H1 (cell line): ENCODE measurements at regions not wholly inside any gene's neighbourhood (a gene's known extent, or its start where the extent isn't known, plus 50 kb on each side); places are given as distances from the start of the nearest gene placed in this dataset.

Experiments
- CTCF ChIA-PET: fragments of 300-600 bp; sonication (Branson Sonifier 250); formaldehyde crosslinking; loops from one replicate; lab custom pipeline; 2021; ENCODE audit not compliant: partially characterized antibody; lab: Charles Lee
- POLR2A ChIA-PET: fragments of 300-600 bp; sonication (Branson Sonifier 250); formaldehyde crosslinking; loops from one replicate; lab custom pipeline; 2021; ENCODE audit warnings: inconsistent platforms; ENCODE audit not compliant: partially characterized antibody; lab: Charles Lee
- DNase-seq, 2 experiments: peaks; one replicate each; pipeline versions ENCODE4 v3.0.0 to v3.0.0-alpha.2; 2010 to 2022; ENCODE audit warnings: low spot score in 2 of 2, low read depth in 1 of 2, mixed read lengths in 1 of 2
- FAIRE-seq: peaks from 2 replicates; lab custom pipeline; 2011; peaks lifted over from hg19 to GRCh38; lab: Jason Lieb, UNC
- H2AFZ ChIP-seq: 2 replicates; pipeline ENCODE4 v1.8.1; 2012; ENCODE audit warnings: low read length, inconsistent platforms
- H2AK5ac ChIP-seq: 2 replicates; pipeline ENCODE4 v1.6.1; 2013; ENCODE audit warnings: low read depth, low read length
- H2BK120ac ChIP-seq: replicated peaks from 2 replicates; pipeline ENCODE3; 2013; ENCODE audit warnings: low read depth, low read length, inconsistent platforms
- H2BK12ac ChIP-seq: 2 replicates; pipeline ENCODE4 v1.6.1; 2013; ENCODE audit warnings: low read depth, low read length
- H2BK15ac ChIP-seq: 2 replicates; pipeline ENCODE4 v1.6.1; 2013; ENCODE audit warnings: low read length
- H2BK20ac ChIP-seq: 2 replicates; pipeline ENCODE4 v1.6.1; 2013; ENCODE audit warnings: low read length
- H2BK5ac ChIP-seq: 2 replicates; pipeline ENCODE4 v1.6.1; 2013; ENCODE audit warnings: low read depth, low read length
- H3K14ac ChIP-seq: 2 replicates; pipeline ENCODE4 v1.6.1; 2013; ENCODE audit warnings: inconsistent platforms; ENCODE audit not compliant: insufficient read length
- H3K18ac ChIP-seq: 2 replicates; pipeline ENCODE4 v1.6.1; 2013; ENCODE audit warnings: low read length; ENCODE audit errors: extremely low read depth
- H3K23ac ChIP-seq: 2 replicates; pipeline ENCODE4 v1.6.1; 2013; ENCODE audit warnings: inconsistent platforms; ENCODE audit not compliant: insufficient read length
- H3K23me2 ChIP-seq: 2 replicates; pipeline ENCODE4 v1.6.1; 2013; ENCODE audit warnings: low read depth, low read length
- H3K27ac ChIP-seq: 2 replicates; pipeline ENCODE4 v1.6.1; 2011; ENCODE audit warnings: low read depth, low read length, inconsistent platforms
- H3K27me3 ChIP-seq, 4 experiments: replicated peaks in 1 of 4; 1 replicate in 1 of 4; 2 replicates in 3 of 4; pipeline versions ENCODE4 v1.6.1 to v1.8.1; 2011 to 2013; ENCODE audit warnings: low read length in 3 of 4, mild to moderate bottlenecking in 3 of 4, inconsistent platforms in 2 of 4, mixed read lengths in 2 of 4, moderate library complexity in 1 of 4; ENCODE audit not compliant: control insufficient read depth in 3 of 4, insufficient read depth in 3 of 4; ENCODE audit errors: extremely low read depth in 1 of 4
- H3K36me3 ChIP-seq, 4 experiments: 2 replicates each; pipeline versions ENCODE4 v1.6.1 to v1.8.1; 2011 to 2013; ENCODE audit warnings: mild to moderate bottlenecking in 4 of 4, low read length in 3 of 4, moderate library complexity in 2 of 4, control low read depth in 1 of 4, inconsistent platforms in 1 of 4; ENCODE audit not compliant: insufficient read depth in 4 of 4, control insufficient read depth in 2 of 4
- H3K4ac ChIP-seq: replicated peaks from 2 replicates; pipeline ENCODE3; 2013; ENCODE audit warnings: low read length, low read depth, mixed read lengths, inconsistent platforms; ENCODE audit not compliant: insufficient read length
- H3K4me1 ChIP-seq, 4 experiments: replicated peaks in 1 of 4; 1 replicate in 1 of 4; 2 replicates in 3 of 4; pipeline versions ENCODE4 v1.6.1 to v1.8.1; 2011 to 2013; ENCODE audit warnings: low read length in 3 of 4, inconsistent platforms in 2 of 4, mixed read lengths in 1 of 4; ENCODE audit not compliant: insufficient read depth in 4 of 4, control insufficient read depth in 3 of 4
- H3K4me2 ChIP-seq, 2 experiments: 2 replicates each; pipeline versions ENCODE4 v1.6.1 to v1.8.1; 2011 to 2013; ENCODE audit warnings: low read depth in 2 of 2, low read length in 2 of 2, control low read depth in 1 of 2, inconsistent platforms in 1 of 2, mild to moderate bottlenecking in 1 of 2; ENCODE audit not compliant: insufficient read depth in 1 of 2
- H3K4me3 ChIP-seq, 4 experiments: fragments of 200-600, 300-600 bp in 1 of 4; sonication (generic), shearing (Covaris generic), sonication (Bioruptor Twin) in 1 of 4; 2 replicates each; pipeline versions ENCODE4 v1.5.1 to v1.8.1; 2011 to 2016; ENCODE audit warnings: low read length in 4 of 4, low read depth in 3 of 4, control low read depth in 2 of 4, inconsistent platforms in 2 of 4, mild to moderate bottlenecking in 2 of 4, mixed read lengths in 1 of 4, moderate library complexity in 1 of 4; ENCODE audit not compliant: insufficient read depth in 2 of 4; ENCODE audit errors: extremely low read depth in 1 of 4
- H3K56ac ChIP-seq: replicated peaks from 2 replicates; pipeline ENCODE3; 2013; ENCODE audit warnings: low read depth, mild to moderate bottlenecking, mixed read lengths, low read length, inconsistent platforms; ENCODE audit not compliant: insufficient read length
- H3K79me1 ChIP-seq: 2 replicates; pipeline ENCODE4 v1.6.1; 2013; ENCODE audit warnings: low read depth, low read length, control low read depth
- H3K79me2 ChIP-seq, 2 experiments: 2 replicates each; pipeline versions ENCODE4 v1.6.1 to v1.8.1; 2012 to 2013; ENCODE audit warnings: low read length in 2 of 2, mild to moderate bottlenecking in 2 of 2, inconsistent platforms in 1 of 2; ENCODE audit not compliant: insufficient read depth in 2 of 2, control insufficient read depth in 1 of 2
- H3K9ac ChIP-seq, 4 experiments: replicated peaks in 1 of 4; 1 replicate in 1 of 4; 2 replicates in 3 of 4; pipeline versions ENCODE4 v1.6.1 to v1.8.1; 2011 to 2013; ENCODE audit warnings: low read depth in 3 of 4, low read length in 3 of 4, control low read depth in 2 of 4, mild to moderate bottlenecking in 2 of 4, moderate library complexity in 2 of 4, inconsistent platforms in 1 of 4; ENCODE audit errors: extremely low read depth in 1 of 4
- H3K9me3 ChIP-seq, 2 experiments: 2 replicates each; pipeline versions ENCODE4 v1.6.1 to v1.8.1; 2012 to 2013; ENCODE audit warnings: mild to moderate bottlenecking in 2 of 2, moderate library complexity in 2 of 2, control low read depth in 1 of 2, inconsistent platforms in 1 of 2, low read depth in 1 of 2, low read length in 1 of 2, mixed read lengths in 1 of 2; ENCODE audit not compliant: insufficient read depth in 2 of 2
- H4K20me1 ChIP-seq, 2 experiments: replicated peaks in 1 of 2; 2 replicates each; pipeline versions ENCODE3 to v1.8.1; 2011 to 2013; ENCODE audit warnings: inconsistent platforms in 2 of 2, low read length in 2 of 2, mild to moderate bottlenecking in 1 of 2; ENCODE audit not compliant: insufficient read depth in 2 of 2, control insufficient read depth in 1 of 2
- H4K5ac ChIP-seq: 2 replicates; pipeline ENCODE4 v1.6.1; 2013; ENCODE audit warnings: low read length, low read depth, mixed read lengths, inconsistent platforms; ENCODE audit not compliant: insufficient read length
- H4K8ac ChIP-seq: 2 replicates; pipeline ENCODE4 v1.8.0; 2013; ENCODE audit warnings: mild to moderate bottlenecking, moderate library complexity, low read length, inconsistent platforms; ENCODE audit not compliant: insufficient read depth; ENCODE audit errors: extremely low read depth
- H4K91ac ChIP-seq: replicated peaks from 2 replicates; pipeline ENCODE3; 2013; ENCODE audit warnings: low read length, mixed read lengths, inconsistent platforms; ENCODE audit not compliant: insufficient read length
- ATF3 ChIP-seq: IDR thresholded peaks from 2 replicates; pipeline ENCODE4 v1.6.1; 2011; ENCODE audit warnings: low read depth, mild to moderate bottlenecking, low read length; ENCODE audit not compliant: insufficient read depth
- CHD2 ChIP-seq: IDR thresholded peaks from 2 replicates; pipeline ENCODE4 v1.6.1; 2012; ENCODE audit warnings: low read length, improper control_type of control experiment
- EZH2 ChIP-seq: fragments of 200-600 bp; sonication (generic); IDR thresholded peaks from 2 replicates; pipeline ENCODE4 v1.7.1; 2012; ENCODE audit warnings: low read depth, mild to moderate bottlenecking, moderate library complexity, low read length, inconsistent platforms; ENCODE audit not compliant: severe bottlenecking
- HDAC2 ChIP-seq, 2 experiments: fragments of 300-600 bp in 1 of 2; sonication (generic) in 1 of 2; IDR thresholded peaks; 2 replicates each; pipeline ENCODE4 v1.6.1; 2011 to 2012; ENCODE audit warnings: low read depth in 2 of 2, low read length in 2 of 2, mild to moderate bottlenecking in 2 of 2, moderate library complexity in 2 of 2, borderline replicate concordance in 1 of 2, inconsistent platforms in 1 of 2
- JUN ChIP-seq: IDR thresholded peaks from 2 replicates; pipeline ENCODE4 v1.6.1; 2011; ENCODE audit warnings: low read depth, mild to moderate bottlenecking, improper control_type of control experiment, low read length
- KDM1A ChIP-seq: fragments of 200-600, 300-600 bp; sonication (generic); IDR thresholded peaks from 2 replicates; pipeline ENCODE4 v1.7.1; 2016; ENCODE audit warnings: mild to moderate bottlenecking, low read length, borderline replicate concordance
- KDM5A ChIP-seq: fragments of 200-600 bp; IDR thresholded peaks from 2 replicates; pipeline ENCODE4 v1.7.1; 2012; ENCODE audit warnings: mild to moderate bottlenecking, low read length, inconsistent platforms, mixed read lengths
- NRF1 ChIP-seq: IDR thresholded peaks from 2 replicates; pipeline ENCODE4 v1.6.1; 2011; ENCODE audit warnings: mild to moderate bottlenecking, low read depth, low read length, improper control_type of control experiment
- POLR2A ChIP-seq, 2 experiments: IDR thresholded peaks; 1 replicate in 1 of 2; 2 replicates in 1 of 2; pipeline ENCODE4 v1.6.1; 2011; ENCODE audit warnings: low read depth in 2 of 2, low read length in 2 of 2, mild to moderate bottlenecking in 2 of 2; ENCODE audit errors: control extremely low read depth in 1 of 2
- RNF2 ChIP-seq: fragments of 200-900, 300-1000 bp; sonication (generic); IDR thresholded peaks from 2 replicates; pipeline ENCODE4 v1.7.1; 2016; ENCODE audit warnings: borderline replicate concordance, low read depth, mild to moderate bottlenecking, antibody characterized with exemption, low read length; ENCODE audit not compliant: poor library complexity, severe bottlenecking; ENCODE audit errors: missing control alignments
- SIX5 ChIP-seq: IDR thresholded peaks from 2 replicates; pipeline ENCODE4 v1.6.1; 2011; ENCODE audit warnings: mild to moderate bottlenecking, low read depth, low read length
- SP1 ChIP-seq: IDR thresholded peaks from 2 replicates; pipeline ENCODE4 v1.6.1; 2011; ENCODE audit warnings: low read depth, low read length
- SP4 ChIP-seq: IDR thresholded peaks from 2 replicates; pipeline ENCODE4 v1.6.1; 2012; ENCODE audit warnings: low read length, inconsistent platforms
- YY1 ChIP-seq: IDR thresholded peaks from 2 replicates; pipeline ENCODE4 v1.6.1; 2011; ENCODE audit warnings: low read depth, mild to moderate bottlenecking, low read length
- WGBS, 2 experiments: shearing (Covaris generic) in 1 of 2; methylation state at CpG; one replicate each; pipeline versions ENCODE4 v1.1.6 to v1.1.7; 2013 to 2015; ENCODE audit warnings: low lambda C conversion rate in 2 of 2, mixed read lengths in 2 of 2, inconsistent platforms in 1 of 2, low coverage in 1 of 2, missing lambda C conversion rate in 1 of 2; ENCODE audit not compliant: insufficient replicate concordance in 2 of 2, insufficient coverage in 1 of 2, insufficient read length in 1 of 2; ENCODE audit errors: extremely low coverage in 1 of 2, missing lambda C conversion rate in 1 of 2; 5-methylcytosine and 5-hydroxymethylcytosine counted together

DNA sequence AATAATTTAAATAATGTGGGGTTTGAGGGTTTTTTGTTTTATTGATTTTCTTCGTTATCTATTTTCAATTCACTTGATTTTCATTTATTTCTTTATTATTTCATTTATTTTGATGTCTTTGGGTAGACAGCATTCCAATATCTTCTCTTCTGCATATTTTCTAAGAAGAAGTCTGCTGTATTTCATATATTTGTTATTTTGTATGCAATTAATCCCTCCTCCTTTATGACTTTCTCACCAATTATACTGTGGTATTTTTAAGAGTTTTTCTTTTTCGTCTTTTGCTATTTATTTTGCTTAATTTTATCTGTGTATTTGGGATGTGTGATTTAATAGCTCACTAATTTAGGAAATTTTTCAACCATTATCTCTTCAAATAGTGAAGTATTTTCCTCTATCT is 1444.4 kb upstream of the MIR17HG start:
- Histone ChIP-seq H3K4me3 (no peak overlapping the region), H3K14ac (no peak overlapping the region), H2BK20ac (no peak overlapping the region), H3K4me2 (no peak overlapping the region), H3K18ac (no peak overlapping the region), H2BK5ac (no peak overlapping the region), H3K36me3 (no peaks in the 10 kb centered on the region), H3K4me1 (peaks cover 0 to 2% (median 0%) of the 10 kb centered on the region in 4 experiments; a peak in 2 of 7 replicates), H4K5ac (no peak overlapping the region), H3K27me3 (no peaks in the 10 kb centered on the region), H3K4ac (no peak overlapping the region), H4K91ac (no peak overlapping the region), H3K79me2 (no peaks in the 10 kb centered on the region), H4K20me1 (no peaks in the 10 kb centered on the region), H3K9me3 (no peaks in the 10 kb centered on the region), H2AK5ac (no peak overlapping the region), H2BK120ac (no peak overlapping the region), H4K8ac (no peak overlapping the region), H3K9ac (no peak overlapping the region), H3K79me1 (no peaks in the 10 kb centered on the region), H3K23ac (no peak overlapping the region), H2BK15ac (no peak overlapping the region), H3K56ac (no peak overlapping the region), H3K23me2 (no peaks in the 10 kb centered on the region), H2AFZ (no peak overlapping the region), H2BK12ac (no peak overlapping the region), H3K27ac (no peak overlapping the region)
- 86% methylated on average over 2 of the region's 2 CpGs; no CpG with 5 or more reads in 1 of the 2 experiments for whole genome bisulfite sequencing, 2 experiments
- CTCF ChIA-PET, result interaction anchor here (1.2 to 1.3 kb wide), 2 partner anchors 10 to 11 kb away, joined by 3 to 4 read pairs; no protein-coding TSS in a partner anchor
- POLR2A ChIA-PET, result no interaction called here
- no peak for FAIRE-seq
- no peak for DNase-seq
- no peak for TF ChIP-seq SP1
- TF ChIP-seq HDAC2 (IDR thresholded peaks at IDR 0.05; ENCODE audit: borderline replicate concordance in 1 of 2, low read depth in 2 of 2, low read length in 2 of 2), result no peak
- TF ChIP-seq POLR2A (IDR thresholded peaks at IDR 0.05; ENCODE audit: control extremely low read depth in 1 of 2, low read depth in 2 of 2, low read length in 2 of 2), result no peak
- TF ChIP-seq RNF2, result no peak
- TF ChIP-seq NRF1, result no peak
- no peak for TF ChIP-seq CHD2
- TF ChIP-seq KDM5A, result no peak
- TF ChIP-seq EZH2, result no peak
- no peak for TF ChIP-seq JUN
- no peak for TF ChIP-seq SIX5
- TF ChIP-seq KDM1A, result no peak
- no peak for TF ChIP-seq SP4
- TF ChIP-seq ATF3, result no peak
- TF ChIP-seq YY1, result no peak
